ENCODE measurements at regions not wholly inside any gene's neighbourhood (a gene's known extent, or its start where the extent isn't known, plus 50 kb on each side); places are given as distances from the start of the nearest gene placed in this dataset.

GRCh38 chr5:166860426-166860825 is 1431.0 kb upstream of the WWC1 start:
- Histone ChIP-seq H3K79me1 (ENCODE audit: low read length) (no peaks in the 10 kb centered on the region), H2BK120ac (ENCODE audit: insufficient read depth, low read length, poor library complexity) (no peak overlapping the region), H2BK5ac (ENCODE audit: low read depth, low read length, poor library complexity) (no peak overlapping the region), H3K9me3 (ENCODE audit: insufficient read depth, low read depth, low read length) (no peaks in the 10 kb centered on the region), H4K8ac (ENCODE audit: low read depth, low read length) (no peak overlapping the region), H2BK12ac (ENCODE audit: low read length) (no peak overlapping the region), H3K18ac (ENCODE audit: low read length) (no peak overlapping the region), H2AFZ (ENCODE audit: insufficient read depth, low read length, poor library complexity) (no peak overlapping the region), H4K12ac (ENCODE audit: low read depth, low read length) (no peak overlapping the region), H3K79me2 (ENCODE audit: control insufficient read depth, insufficient read depth, low read length, poor library complexity) (no peaks in the 10 kb centered on the region), H3K14ac (ENCODE audit: low read length) (no peak overlapping the region), H3K9ac (ENCODE audit: low read length) (no peak overlapping the region), H3K27ac (ENCODE audit: low read depth, low read length) (no peak overlapping the region), H2AK5ac (ENCODE audit: low read length) (no peak overlapping the region), H3K23ac (ENCODE audit: low read length) (no peak overlapping the region), H3K36me3 (ENCODE audit: control insufficient read depth in 1 of 2, insufficient read depth in 2 of 2, low read length in 2 of 2) (no peaks in the 10 kb centered on the region), H3K4ac (ENCODE audit: low read depth, low read length) (no peak overlapping the region), H4K91ac (ENCODE audit: low read depth, low read length) (no peak overlapping the region), H3K4me3 (ENCODE audit: low read depth, low read length) (no peak overlapping the region), H3K4me1 (ENCODE audit: control insufficient read depth in 1 of 2, insufficient read depth in 2 of 2, low read length in 2 of 2) (no peaks in the 10 kb centered on the region), H3K27me3 (ENCODE audit: insufficient read depth, low read length) (no peaks in the 10 kb centered on the region), H3K4me2 (ENCODE audit: low read length) (no peak overlapping the region)
- WGBS (ENCODE audit: extremely low coverage, insufficient coverage, insufficient read length): no CpG with 5 or more reads among the region's 5 CpGs
- DNase-seq: no peak

- H3K4ac ChIP-seq (ENCODE audit: low read depth, low read length): no peak overlapping the region
- no CpG with 5 or more reads among the region's 5 CpGs for WGBS (ENCODE audit: extremely low coverage, insufficient coverage, insufficient read length)
- no peak for DNase-seq
Measured at GRCh38 chr5:166862581-166862980, 1428.9 kb upstream of the WWC1 start.

GRCh38 chr5:166865206-166865605 is 1426.2 kb upstream of the WWC1 start:
- no peak overlapping the region for H3K4me2 ChIP-seq (ENCODE audit: low read length)
- no peak overlapping the region for H3K14ac ChIP-seq (ENCODE audit: low read length)
- no peak overlapping the region for H2BK12ac ChIP-seq (ENCODE audit: low read length)
- H3K4me1 ChIP-seq (ENCODE audit: control insufficient read depth in 1 of 2, insufficient read depth in 2 of 2, low read length in 2 of 2): no peaks in the 10 kb centered on the region
- no peaks in the 10 kb centered on the region for H3K79me2 ChIP-seq (ENCODE audit: control insufficient read depth, insufficient read depth, low read length, poor library complexity)
- no peaks in the 10 kb centered on the region for H3K79me1 ChIP-seq (ENCODE audit: low read length)
- H4K12ac ChIP-seq (ENCODE audit: low read depth, low read length): no peak overlapping the region
- no peak overlapping the region for H2BK120ac ChIP-seq (ENCODE audit: insufficient read depth, low read length, poor library complexity)
- no CpG with 5 or more reads among the region's 6 CpGs for WGBS (ENCODE audit: extremely low coverage, insufficient coverage, insufficient read length)
- no peak overlapping the region for H3K4me3 ChIP-seq (ENCODE audit: low read depth, low read length)
- H2AFZ ChIP-seq (ENCODE audit: insufficient read depth, low read length, poor library complexity): no peak overlapping the region
- no peak overlapping the region for H2BK5ac ChIP-seq (ENCODE audit: low read depth, low read length, poor library complexity)
- DNase-seq: no peak
- no peak overlapping the region for H2AK5ac ChIP-seq (ENCODE audit: low read length)
- no peak overlapping the region for H3K23ac ChIP-seq (ENCODE audit: low read length)
- no peak overlapping the region for H3K18ac ChIP-seq (ENCODE audit: low read length)
- H3K27ac ChIP-seq (ENCODE audit: low read depth, low read length): no peak overlapping the region
- H3K4ac ChIP-seq (ENCODE audit: low read depth, low read length): no peak overlapping the region
- H4K8ac ChIP-seq (ENCODE audit: low read depth, low read length): no peak overlapping the region
- H3K9me3 ChIP-seq (ENCODE audit: insufficient read depth, low read depth, low read length): no peaks in the 10 kb centered on the region
- H3K9ac ChIP-seq (ENCODE audit: low read length): no peak overlapping the region
- no peaks in the 10 kb centered on the region for H3K36me3 ChIP-seq (ENCODE audit: control insufficient read depth in 1 of 2, insufficient read depth in 2 of 2, low read length in 2 of 2)
- H3K27me3 ChIP-seq (ENCODE audit: insufficient read depth, low read length): no peaks in the 10 kb centered on the region
- no peak overlapping the region for H4K91ac ChIP-seq (ENCODE audit: low read depth, low read length)

More at GRCh38 chr5:166862581-166862980, 1428.9 kb upstream of the WWC1 start:
- Histone ChIP-seq H2AFZ (ENCODE audit: insufficient read depth, low read length, poor library complexity) (no peak overlapping the region), H3K36me3 (ENCODE audit: control insufficient read depth in 1 of 2, insufficient read depth in 2 of 2, low read length in 2 of 2) (no peaks in the 10 kb centered on the region), H3K4me2 (ENCODE audit: low read length) (no peak overlapping the region), H3K4me3 (ENCODE audit: low read depth, low read length) (no peak overlapping the region), H3K79me2 (ENCODE audit: control insufficient read depth, insufficient read depth, low read length, poor library complexity) (no peaks in the 10 kb centered on the region), H2AK5ac (ENCODE audit: low read length) (no peak overlapping the region), H3K4me1 (ENCODE audit: control insufficient read depth in 1 of 2, insufficient read depth in 2 of 2, low read length in 2 of 2) (no peaks in the 10 kb centered on the region), H3K9ac (ENCODE audit: low read length) (no peak overlapping the region), H2BK120ac (ENCODE audit: insufficient read depth, low read length, poor library complexity) (no peak overlapping the region), H3K18ac (ENCODE audit: low read length) (no peak overlapping the region), H3K79me1 (ENCODE audit: low read length) (no peaks in the 10 kb centered on the region), H4K12ac (ENCODE audit: low read depth, low read length) (no peak overlapping the region), H3K27me3 (ENCODE audit: insufficient read depth, low read length) (no peaks in the 10 kb centered on the region), H3K14ac (ENCODE audit: low read length) (no peak overlapping the region), H3K27ac (ENCODE audit: low read depth, low read length) (no peak overlapping the region), H4K8ac (ENCODE audit: low read depth, low read length) (no peak overlapping the region), H3K23ac (ENCODE audit: low read length) (no peak overlapping the region), H3K9me3 (ENCODE audit: insufficient read depth, low read depth, low read length) (no peaks in the 10 kb centered on the region), H2BK12ac (ENCODE audit: low read length) (no peak overlapping the region), H2BK5ac (ENCODE audit: low read depth, low read length, poor library complexity) (no peak overlapping the region), H4K91ac (ENCODE audit: low read depth, low read length) (no peak overlapping the region)

- no peaks in the 10 kb centered on the region for H3K27me3 ChIP-seq (ENCODE audit: insufficient read depth, low read length)
- H2AK5ac ChIP-seq (ENCODE audit: low read length): no peak overlapping the region
- H4K12ac ChIP-seq (ENCODE audit: low read depth, low read length): no peak overlapping the region
- no peak overlapping the region for H3K4ac ChIP-seq (ENCODE audit: low read depth, low read length)
- H3K79me2 ChIP-seq (ENCODE audit: control insufficient read depth, insufficient read depth, low read length, poor library complexity): no peaks in the 10 kb centered on the region
- H3K9ac ChIP-seq (ENCODE audit: low read length): no peak overlapping the region
- H4K8ac ChIP-seq (ENCODE audit: low read depth, low read length): no peak overlapping the region
- H2BK12ac ChIP-seq (ENCODE audit: low read length): no peak overlapping the region
- no peak for DNase-seq
- no peak overlapping the region for H2BK5ac ChIP-seq (ENCODE audit: low read depth, low read length, poor library complexity)
- H3K9me3 ChIP-seq (ENCODE audit: insufficient read depth, low read depth, low read length): no peaks in the 10 kb centered on the region
- no peak overlapping the region for H3K23ac ChIP-seq (ENCODE audit: low read length)
- no peak overlapping the region for H3K14ac ChIP-seq (ENCODE audit: low read length)
- no peak overlapping the region for H3K4me2 ChIP-seq (ENCODE audit: low read length)
- no peak overlapping the region for H3K18ac ChIP-seq (ENCODE audit: low read length)
- H3K27ac ChIP-seq (ENCODE audit: low read depth, low read length): no peak overlapping the region
- no peaks in the 10 kb centered on the region for H3K79me1 ChIP-seq (ENCODE audit: low read length)
- H3K4me3 ChIP-seq (ENCODE audit: low read depth, low read length): no peak overlapping the region
- no CpG with 5 or more reads among the region's 9 CpGs for WGBS (ENCODE audit: extremely low coverage, insufficient coverage, insufficient read length)
- H4K91ac ChIP-seq (ENCODE audit: low read depth, low read length): no peak overlapping the region
- no peak overlapping the region for H2BK120ac ChIP-seq (ENCODE audit: insufficient read depth, low read length, poor library complexity)
- H3K4me1 ChIP-seq (ENCODE audit: control insufficient read depth in 1 of 2, insufficient read depth in 2 of 2, low read length in 2 of 2): no peaks in the 10 kb centered on the region
- H3K36me3 ChIP-seq (ENCODE audit: control insufficient read depth in 1 of 2, insufficient read depth in 2 of 2, low read length in 2 of 2): no peaks in the 10 kb centered on the region
- H2AFZ ChIP-seq (ENCODE audit: insufficient read depth, low read length, poor library complexity): no peak overlapping the region
Measured at GRCh38 chr5:166880456-166880855, 1411.0 kb upstream of the WWC1 start.

Measured in trophoblast cell (in vitro differentiated cells and primary cell).